Lower leg skin (tissue), 3 donors: ENCODE measurements at regions not wholly inside any gene's neighbourhood (a gene's known extent, or its start where the extent isn't known, plus 50 kb on each side); places are given as distances from the start of the nearest gene placed in this dataset.

ENCODE experiments used
- CTCF ChIP-seq, 3 donors: fragments of 450-650 bp; IDR thresholded peaks; one replicate each; pipeline ENCODE4 v1.5.1; 2016; ENCODE audit warnings: antibody characterized with exemption in 3 of 3, mild to moderate bottlenecking in 3 of 3, moderate library complexity in 2 of 3
- POLR2A ChIP-seq, 2 donors: fragments of 450-650 bp; IDR thresholded peaks; one replicate each; pipeline ENCODE4 v1.6.1; 2016 to 2017; ENCODE audit warnings: antibody characterized with exemption in 2 of 2, mild to moderate bottlenecking in 1 of 2, moderate library complexity in 1 of 2

- no peak for TF ChIP-seq CTCF (IDR thresholded peaks at IDR 0.05)
- TF ChIP-seq POLR2A (IDR thresholded peaks at IDR 0.05) = no peak
Measured at GRCh38 chr10:108598831-108599230, 1324.5 kb downstream of the XPNPEP1 start.
